HG02870 (cell line): ENCODE measurements at regions not wholly inside any gene's neighbourhood (a gene's known extent, or its start where the extent isn't known, plus 50 kb on each side); places are given as distances from the start of the nearest gene placed in this dataset.

Source experiments
- ATAC-seq: cut with Tn5 transposase; IDR thresholded peaks from one replicate; pipeline ENCODE4 v1.9.1; 2021; ENCODE audit warnings: mild to moderate bottlenecking, moderate library complexity; ENCODE audit not compliant: unreplicated experiment

DNA sequence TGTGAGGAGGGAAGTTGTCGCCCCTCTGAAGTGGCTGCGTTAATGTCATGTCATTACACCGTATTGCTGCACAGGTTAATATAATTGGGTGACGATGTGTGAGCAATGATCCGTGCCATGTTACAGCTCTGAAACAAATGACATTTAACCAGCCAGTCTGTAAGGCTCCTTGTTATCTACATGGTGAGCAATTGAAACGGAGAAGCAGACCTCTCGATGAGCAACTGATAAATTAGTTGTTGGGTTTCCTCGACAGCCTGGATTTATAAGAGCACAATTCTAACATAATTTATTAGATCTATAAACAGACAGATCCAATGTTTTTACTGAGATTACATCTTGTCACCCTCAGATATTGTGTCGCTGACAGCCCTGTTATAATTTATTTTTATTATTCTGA lies 49.9 kb upstream of the MAFB start:
- ATAC-seq: no peak

GRCh38 chr20:40739841-40740240 lies 50.8 kb upstream of the MAFB start:
- ATAC-seq: no peak

GRCh38 chr20:40741507-40742106 lies 52.6 kb upstream of the MAFB start:
- no peak for ATAC-seq

GRCh38 chr20:40743141-40743775 lies 54.2 kb upstream of the MAFB start:
- no peak for ATAC-seq

DNA sequence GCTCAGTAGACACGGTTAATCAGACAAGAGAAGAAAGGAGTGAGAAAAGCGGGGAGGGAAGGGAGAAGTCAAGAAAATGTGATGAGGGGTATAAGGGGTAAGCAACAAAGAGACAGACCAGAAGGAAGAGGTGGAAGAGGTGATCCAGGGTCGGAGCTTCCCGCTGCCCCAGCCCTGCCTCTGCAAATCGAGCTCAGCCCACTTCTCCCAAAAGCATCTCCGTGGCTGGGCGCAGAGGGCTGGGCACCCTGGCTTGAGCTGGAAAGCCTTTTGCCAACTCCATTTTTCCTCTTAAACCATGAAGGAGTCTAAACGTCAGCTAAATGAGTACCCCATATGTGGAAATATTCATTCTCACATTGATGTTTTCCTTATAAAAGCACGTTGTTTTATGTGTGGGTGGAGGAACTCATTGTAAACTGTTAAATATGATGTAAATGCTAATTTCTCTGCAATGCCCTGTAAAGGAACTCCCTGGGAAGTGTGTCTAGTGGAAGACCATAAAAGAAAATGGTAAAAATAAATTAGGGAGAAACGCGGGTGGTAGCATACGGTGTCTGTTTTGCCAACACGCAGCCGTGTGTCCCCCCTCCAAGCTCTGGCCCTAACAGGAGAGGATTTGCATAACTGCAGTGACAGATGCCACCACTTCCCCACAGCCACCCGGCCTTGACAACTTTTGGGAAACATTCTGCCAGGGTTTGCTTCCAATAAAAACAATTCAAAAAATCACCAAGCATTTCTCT lies 55.2 kb upstream of the MAFB start:
- ATAC-seq: no peak

DNA sequence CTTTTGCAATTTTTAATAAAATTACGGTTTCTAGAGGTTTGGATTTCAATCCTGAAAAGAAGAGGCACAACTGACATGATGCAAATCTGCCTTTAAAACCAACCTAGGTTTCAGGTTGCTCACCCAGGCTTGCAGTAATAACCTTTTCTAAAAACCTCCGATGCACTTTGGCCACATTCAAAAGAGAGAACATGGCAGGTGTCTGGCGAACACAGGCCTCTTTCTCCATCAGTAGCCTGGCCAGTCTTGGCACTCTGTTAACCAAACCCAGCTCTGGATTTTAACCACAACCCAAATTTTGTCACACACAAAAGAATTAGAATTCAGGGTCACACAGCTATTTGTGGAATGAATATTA lies 55.8 kb upstream of the MAFB start:
- ATAC-seq: no peak

DNA sequence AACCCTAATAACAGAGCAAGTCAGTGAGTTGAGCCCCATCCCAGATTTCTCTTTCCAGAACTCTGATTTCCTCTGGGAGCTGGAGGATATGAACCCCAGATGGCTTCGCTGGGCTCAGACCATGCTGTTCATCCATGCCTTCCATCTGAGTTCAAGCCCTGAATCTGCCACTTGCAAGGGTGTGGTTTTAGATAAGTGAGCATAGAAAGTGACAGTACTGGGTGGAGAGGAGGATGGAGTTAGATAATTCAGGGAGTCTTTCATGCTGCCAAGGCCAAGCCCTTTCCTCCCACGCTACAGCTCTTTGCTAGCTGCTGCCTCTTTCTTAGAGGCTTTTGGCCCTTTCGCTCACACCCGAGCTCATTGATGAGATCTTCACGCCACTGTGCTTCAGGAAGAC lies 57.2 kb upstream of the MAFB start:
- ATAC-seq: no peak

DNA sequence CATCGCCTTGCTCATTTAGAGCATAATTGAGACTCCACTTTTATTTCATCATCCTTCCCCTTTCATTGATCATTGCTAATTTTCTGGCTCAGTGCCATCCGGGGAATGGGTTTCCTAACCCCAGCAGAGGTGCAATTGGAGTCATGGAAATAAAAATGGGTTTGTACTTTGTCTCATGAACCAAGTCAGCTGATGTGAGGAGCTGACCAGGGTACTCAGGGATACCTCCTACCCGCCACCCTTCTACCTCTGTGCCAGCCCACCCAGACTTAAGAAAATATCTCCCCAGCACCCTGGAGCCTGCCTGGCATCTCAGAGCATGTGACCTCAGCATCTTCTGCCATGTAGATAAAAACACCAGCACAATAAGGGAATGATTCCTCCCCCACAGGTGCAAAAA lies 59.1 kb upstream of the MAFB start:
- no peak for ATAC-seq

GRCh38 chr20:40749985-40750506 lies 61.0 kb upstream of the MAFB start:
- ATAC-seq: no peak

GRCh38 chr20:40750541-40751035 lies 61.6 kb upstream of the MAFB start:
- ATAC-seq: no peak

DNA sequence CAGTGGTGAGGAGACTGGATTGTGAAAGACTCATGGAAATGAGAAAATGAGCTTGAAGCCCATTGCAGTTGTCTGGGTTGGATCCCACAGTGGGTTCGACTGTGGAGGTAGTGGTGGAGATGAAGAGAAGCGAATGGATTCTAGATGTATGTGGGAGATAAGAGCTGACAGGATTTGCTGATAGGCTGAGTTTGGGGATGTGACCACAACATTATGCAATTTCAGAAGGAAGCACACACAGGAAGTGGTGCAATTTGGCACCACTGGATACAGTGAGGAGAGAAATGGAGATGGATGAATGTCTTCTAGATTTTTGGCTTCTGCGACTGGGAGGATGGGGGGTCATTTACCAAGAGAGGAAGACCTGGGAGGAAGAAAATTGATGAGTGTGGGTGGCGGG lies 64.4 kb upstream of the MAFB start:
- no peak for ATAC-seq

- ATAC-seq: no peak
Measured at GRCh38 chr20:40754339-40754943, 65.4 kb upstream of the MAFB start.

DNA sequence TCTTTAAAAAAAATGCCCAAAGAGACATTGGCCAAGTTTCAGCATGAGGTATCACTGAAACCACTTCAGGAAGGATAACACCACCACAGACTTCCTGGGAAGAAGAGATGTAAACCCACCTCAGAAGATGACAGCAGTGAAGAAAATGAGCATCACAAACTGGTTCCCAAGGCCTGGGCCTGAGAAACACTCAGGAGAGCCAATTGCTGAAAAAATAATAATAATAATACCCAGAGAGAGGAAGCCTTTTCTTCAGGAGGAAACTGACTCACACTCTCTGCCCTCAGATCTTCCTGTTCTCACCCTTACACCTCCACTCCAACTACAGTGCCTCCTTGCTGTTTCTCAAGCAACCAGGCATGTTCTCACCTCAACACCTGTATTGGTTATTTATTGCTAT lies 68.1 kb upstream of the MAFB start:
- ATAC-seq: no peak

DNA sequence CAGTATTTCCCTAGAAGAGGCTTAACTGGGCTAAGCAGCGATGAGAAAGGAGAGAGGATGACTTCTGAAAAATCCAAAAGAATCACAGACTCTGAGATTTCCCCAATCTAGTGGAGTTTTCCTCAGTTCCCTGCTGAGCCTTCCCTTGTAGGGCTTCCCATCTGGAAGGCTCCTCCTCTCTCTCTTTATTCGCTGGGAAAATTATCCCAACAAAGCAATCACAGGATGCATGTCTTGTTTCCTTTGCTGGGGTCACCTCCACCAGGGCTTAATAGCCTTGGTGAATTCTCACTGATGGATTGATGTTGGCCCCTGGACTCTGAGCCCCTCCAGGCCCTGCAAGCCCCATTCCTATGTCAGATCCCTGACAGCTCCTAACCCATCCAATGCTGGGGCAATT lies 69.8 kb upstream of the MAFB start:
- no peak for ATAC-seq

GRCh38 chr20:40760399-40760798 lies 71.4 kb upstream of the MAFB start:
- ATAC-seq: no peak

DNA sequence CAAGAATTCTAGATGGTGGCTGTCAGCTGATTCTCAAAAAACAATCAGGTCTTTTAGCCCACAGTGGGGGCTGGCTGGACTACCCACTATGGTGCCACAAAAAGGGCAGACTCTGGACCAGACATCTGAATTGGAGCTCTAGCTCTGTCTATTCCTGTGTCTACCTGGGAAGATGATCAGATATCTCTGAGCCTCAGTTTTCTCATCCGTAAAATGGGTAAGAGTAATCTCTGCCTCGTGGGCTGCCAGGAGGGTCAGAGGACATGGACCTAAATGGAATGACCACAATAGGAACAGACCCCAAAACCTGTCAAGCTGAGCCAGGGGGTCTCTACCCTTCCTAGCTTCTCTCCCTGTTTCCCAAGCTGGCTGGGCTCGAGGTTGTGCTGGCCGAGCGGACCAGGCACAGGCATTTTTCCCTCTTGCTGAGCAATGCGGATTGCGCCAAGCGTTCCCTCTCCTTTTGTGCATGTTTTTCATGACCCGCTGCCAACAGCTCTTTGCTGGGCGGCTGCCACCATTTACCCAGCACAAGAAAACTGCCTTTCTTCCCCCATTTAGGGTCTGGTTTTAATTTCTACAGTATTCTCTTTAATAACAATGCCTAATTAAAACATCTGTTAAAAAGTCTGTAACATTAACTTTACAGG lies 74.7 kb upstream of the MAFB start:
- ATAC-seq: no peak

DNA sequence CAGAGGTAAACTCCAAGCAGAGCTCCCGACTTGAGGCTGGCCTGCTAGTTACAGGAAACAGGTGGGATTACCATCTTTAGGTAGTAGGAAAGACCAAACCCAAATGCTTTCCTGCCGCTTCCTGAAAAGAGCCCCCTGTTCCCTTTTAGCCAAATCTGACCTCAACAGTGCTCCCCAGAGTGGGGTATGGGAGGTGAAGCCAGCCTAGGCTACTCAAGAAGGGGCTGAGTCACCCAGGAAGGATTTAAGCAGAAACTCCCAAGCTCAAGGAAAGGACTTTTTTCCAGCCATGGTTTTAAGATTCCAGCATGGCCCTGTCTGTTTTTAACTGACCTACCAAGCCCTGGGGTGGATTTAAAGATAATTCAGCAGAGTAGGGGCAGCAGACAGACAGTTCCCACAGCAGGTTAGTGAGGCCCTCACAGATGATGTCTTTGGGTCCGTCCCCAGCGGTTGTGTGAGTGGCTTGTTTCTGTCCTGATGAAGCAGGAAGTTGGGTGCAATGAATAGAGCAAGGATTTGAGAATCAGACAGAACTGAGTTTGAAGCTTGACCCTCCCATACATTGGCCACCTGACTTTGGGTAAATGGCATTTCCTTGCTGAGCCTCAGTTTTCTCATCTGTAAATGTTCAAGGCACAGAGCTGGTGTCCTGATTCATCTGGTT lies 76.9 kb upstream of the MAFB start:
- no peak for ATAC-seq

- ATAC-seq: no peak
Measured at GRCh38 chr20:40766790-40767614, 78.0 kb upstream of the MAFB start.

GRCh38 chr20:40767615-40767924 lies 78.5 kb upstream of the MAFB start:
- no peak for ATAC-seq

DNA sequence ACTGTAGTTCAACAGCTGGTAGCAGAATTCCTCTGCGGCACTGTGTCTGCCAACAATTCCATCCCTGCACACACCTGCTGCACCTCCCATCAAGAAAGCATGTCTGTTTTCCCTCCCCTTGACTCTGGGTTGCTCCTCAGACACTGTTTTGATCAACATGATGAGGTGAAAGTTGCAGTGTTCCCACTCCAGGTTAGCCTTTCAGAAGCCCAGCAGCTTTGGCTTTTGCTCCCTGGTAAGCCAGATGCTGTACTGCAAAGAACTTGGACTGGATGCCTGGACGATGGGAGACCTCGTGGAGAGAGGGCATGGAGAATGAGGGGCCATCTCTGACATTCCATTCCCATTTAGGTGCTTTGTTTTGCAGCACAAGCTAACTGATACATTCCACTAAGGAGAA lies 79.1 kb upstream of the MAFB start:
- no peak for ATAC-seq
